ENCODE measurements at regions not wholly inside any gene's neighbourhood (a gene's known extent, or its start where the extent isn't known, plus 50 kb on each side); places are given as distances from the start of the nearest gene placed in this dataset.

GRCh38 chr14:103231376-103232019 lies 102.5 kb upstream of the EIF5 start:
- TF ChIP-seq CTCF (IDR thresholded peaks at IDR 0.05) = no peak
- TF ChIP-seq POLR2A (IDR thresholded peaks at IDR 0.05) = no peak
